HG03025 (cell line): ENCODE measurements at regions not wholly inside any gene's neighbourhood (a gene's known extent, or its start where the extent isn't known, plus 50 kb on each side); places are given as distances from the start of the nearest gene placed in this dataset.
"Not testable (repeated sequence)": the region's sequence is repeated elsewhere in the genome, so short reads cannot be mapped to it uniquely, and the experiment has no call there.

Experiments
- ATAC-seq: cut with Tn5 transposase; IDR thresholded peaks from one replicate; pipeline ENCODE4 v1.9.1; 2021; ENCODE audit warnings: mild to moderate bottlenecking, moderate library complexity; ENCODE audit not compliant: unreplicated experiment, low FRiP score

GRCh38 chr1:194043984-194044755 is 857.8 kb upstream of the B3GALT2 start:
- ATAC-seq = peak; percentile 45

- ATAC-seq = no peak
These were observed 856.3 kb upstream of the B3GALT2 start for GRCh38 chr1:194042736-194043135.

- no peak for ATAC-seq
These were observed 854.1 kb upstream of the B3GALT2 start for GRCh38 chr1:194040496-194040895.

- ATAC-seq = no peak
These were observed 853.2 kb upstream of the B3GALT2 start for GRCh38 chr1:194039578-194039977.

DNA sequence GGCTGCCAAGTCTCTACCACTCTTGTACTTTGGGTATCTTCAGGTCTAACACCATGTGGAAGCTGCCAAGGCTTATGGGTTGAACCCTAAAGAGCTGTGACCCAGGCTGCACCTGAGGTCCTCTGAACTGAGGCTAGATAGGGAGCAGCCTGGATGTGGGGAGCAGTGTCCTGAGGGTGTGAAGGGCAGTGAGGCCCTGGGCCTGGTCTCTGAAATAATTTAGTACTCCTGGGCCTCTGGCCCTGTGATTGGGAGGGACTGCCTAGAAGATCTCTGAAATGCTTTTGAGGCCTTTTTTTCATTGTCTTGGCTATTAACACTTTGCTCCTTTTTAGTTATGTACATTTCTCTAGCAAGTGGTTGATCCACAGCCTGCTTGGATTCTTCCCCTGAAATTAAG is 847.2 kb upstream of the B3GALT2 start:
- no peak for ATAC-seq

- no peak for ATAC-seq
These were observed 841.6 kb upstream of the B3GALT2 start for GRCh38 chr1:194028002-194028401.

- no peak for ATAC-seq
These were observed 840.0 kb upstream of the B3GALT2 start for GRCh38 chr1:194026422-194026821.

GRCh38 chr1:194024659-194025058 is 838.2 kb upstream of the B3GALT2 start:
- no peak for ATAC-seq

DNA sequence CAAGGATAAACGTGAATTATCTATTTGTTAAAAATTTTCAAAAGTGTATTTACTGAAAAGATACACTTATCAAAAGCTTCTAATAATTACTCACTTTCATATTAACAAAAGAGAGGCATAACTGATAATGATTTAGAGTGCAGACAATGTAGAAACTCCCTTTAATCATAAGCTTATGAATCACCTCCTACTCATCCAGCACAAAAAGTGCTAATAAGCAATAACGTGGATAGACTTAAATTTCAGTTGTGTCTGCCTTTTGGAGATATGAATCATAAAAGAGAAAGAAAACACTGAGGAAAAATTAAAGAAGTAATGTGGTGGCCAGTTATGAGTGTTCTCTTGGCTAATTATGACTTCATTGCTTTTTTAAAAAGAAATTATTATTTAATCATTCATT is 827.6 kb upstream of the B3GALT2 start:
- no peak for ATAC-seq

DNA sequence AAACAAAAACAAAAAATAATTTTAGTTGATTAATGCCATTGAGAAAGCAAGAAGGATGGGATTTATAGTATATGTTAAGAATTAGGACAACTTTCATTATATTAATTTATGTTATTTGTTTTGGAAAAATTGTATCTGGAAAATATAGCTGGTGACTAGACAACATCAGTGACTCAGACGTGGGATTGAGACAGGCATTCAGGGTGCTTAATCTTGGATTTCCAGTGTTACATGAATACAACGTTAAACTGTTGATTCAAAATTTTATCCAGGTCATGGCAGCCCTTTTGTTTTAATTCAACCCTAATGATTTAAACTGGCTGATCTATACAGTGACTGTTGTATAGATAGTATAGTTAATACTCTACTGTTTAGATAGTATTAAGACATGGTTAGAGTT is 827.1 kb upstream of the B3GALT2 start:
- ATAC-seq = no peak

DNA sequence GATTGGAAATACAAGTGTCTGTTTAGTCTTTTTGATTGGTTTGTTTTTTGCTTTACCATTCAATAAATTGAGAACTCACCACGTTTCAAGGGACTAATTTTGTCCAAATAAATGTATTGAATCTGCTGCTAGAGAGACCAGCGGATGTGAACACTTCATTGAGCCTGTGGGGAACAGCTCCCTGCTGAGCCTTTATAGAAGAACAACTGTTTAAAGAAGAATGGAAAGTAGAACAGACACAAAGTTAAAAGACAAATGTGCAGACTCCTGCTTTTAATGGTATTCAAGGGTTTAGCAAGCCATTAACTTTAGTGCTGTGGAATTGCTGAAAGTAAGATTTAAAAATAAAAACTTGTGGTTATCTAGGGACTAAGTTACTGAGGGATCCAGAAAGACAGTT is 817.7 kb upstream of the B3GALT2 start:
- ATAC-seq = no peak

DNA sequence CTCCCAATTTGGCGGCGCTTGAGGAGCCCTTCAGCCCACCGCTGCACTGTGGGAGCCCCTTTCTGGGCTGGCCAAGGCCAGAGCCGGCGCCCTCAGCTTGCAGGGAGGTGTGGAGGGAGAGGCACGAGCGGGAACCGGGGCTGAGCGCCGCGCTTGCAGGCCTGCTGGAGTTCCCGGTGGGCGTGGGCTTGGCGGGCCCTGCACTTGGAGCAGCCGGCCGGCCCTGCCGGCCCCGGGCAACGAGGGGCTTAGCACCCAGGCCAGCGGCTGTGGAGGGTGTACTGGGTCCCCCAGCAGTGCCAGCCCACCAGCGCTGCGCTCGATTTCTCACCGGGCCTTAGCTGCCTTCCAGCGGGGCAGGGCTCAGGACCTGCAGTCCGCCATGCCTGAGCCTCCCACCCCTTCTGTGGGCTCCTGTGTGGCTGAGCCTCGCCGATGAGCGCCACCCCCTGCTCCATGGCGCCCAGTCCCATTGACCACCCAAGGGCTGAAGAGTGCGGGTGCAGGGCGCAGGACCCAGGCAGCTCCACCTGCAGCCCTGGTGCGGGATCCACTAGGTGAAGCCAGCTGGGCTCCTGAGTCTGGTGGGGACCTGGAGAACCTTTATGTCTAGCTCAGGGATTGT is 815.4 kb upstream of the B3GALT2 start:
- not testable (repeated sequence) for ATAC-seq

- ATAC-seq = no peak
These were observed 802.5 kb upstream of the B3GALT2 start for GRCh38 chr1:193988885-193989284.

- ATAC-seq = no peak
These were observed 792.8 kb upstream of the B3GALT2 start for GRCh38 chr1:193979219-193979618.

- ATAC-seq = no peak
These were observed 787.9 kb upstream of the B3GALT2 start for GRCh38 chr1:193974286-193974798.

- ATAC-seq = no peak
These were observed 787.0 kb upstream of the B3GALT2 start for GRCh38 chr1:193973428-193973827.

DNA sequence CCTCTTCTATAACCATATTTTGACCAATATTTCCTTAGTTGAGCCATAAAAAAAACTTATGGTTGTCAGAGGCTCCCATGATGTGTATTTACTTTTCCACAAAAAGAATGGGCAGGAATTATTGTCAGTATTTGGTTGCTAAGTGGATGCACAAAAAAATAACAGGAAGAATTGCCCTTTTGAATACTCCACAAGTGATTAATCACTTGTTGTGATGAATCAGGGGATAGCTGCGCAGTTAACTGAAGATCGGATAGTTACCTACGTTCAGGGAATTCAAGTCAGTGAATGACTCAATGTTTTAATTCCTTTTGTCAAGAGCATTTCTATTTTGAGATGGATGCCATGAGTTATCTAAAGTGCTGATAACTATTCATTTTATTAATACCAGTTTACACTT is 785.2 kb upstream of the B3GALT2 start:
- ATAC-seq = no peak

DNA sequence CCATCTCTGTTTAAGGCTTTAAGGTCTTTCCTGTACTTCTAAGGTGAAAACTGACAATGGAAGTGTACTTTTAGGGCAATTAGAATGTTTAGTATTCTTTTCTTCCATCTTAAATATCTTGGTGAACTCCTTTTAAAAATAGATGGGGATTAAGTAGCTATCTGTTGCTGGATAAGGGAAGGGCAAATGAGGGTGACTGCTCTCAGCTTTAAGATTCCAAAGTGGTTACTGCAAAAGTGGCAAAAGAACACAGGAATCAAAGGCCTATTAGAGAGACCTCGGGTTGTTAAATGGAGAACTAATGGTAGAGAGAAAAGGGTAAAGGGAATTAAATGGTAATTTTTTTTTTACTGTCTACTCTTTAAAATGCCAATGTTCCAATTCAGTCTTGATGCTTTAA is 774.1 kb upstream of the B3GALT2 start:
- ATAC-seq = no peak

- ATAC-seq = no peak
These were observed 773.6 kb upstream of the B3GALT2 start for GRCh38 chr1:193960040-193960439.

DNA sequence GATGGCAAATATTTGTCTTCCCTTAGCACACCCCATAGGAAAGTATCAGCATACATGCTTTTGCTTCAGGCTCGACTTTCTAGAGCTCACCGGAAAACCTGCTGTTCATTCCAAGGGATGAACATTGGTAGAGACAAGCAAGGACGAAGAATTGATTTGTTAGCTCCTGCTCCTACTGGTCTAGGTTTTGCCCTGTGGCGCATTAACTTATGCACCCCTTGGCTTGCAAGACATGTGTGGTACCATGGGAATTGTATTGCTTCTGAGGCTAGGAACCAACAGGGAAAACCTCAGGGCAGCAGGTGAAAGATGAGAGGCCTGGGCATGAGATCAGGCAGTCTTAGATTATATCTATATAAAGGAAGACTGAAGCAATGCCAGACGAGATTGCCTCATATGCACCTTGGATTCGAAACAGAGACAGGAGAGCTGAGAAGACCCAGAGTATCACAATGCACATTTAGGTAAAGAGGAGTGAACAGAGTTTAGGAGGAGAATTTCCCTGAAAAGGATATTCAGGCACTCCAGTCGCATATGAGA is 771.2 kb upstream of the B3GALT2 start:
- ATAC-seq = no peak

GRCh38 chr1:193952778-193953374 is 766.5 kb upstream of the B3GALT2 start:
- ATAC-seq = no peak
